GM23338 (cell line): ENCODE measurements at regions not wholly inside any gene's neighbourhood (a gene's known extent, or its start where the extent isn't known, plus 50 kb on each side); places are given as distances from the start of the nearest gene placed in this dataset.

Source experiments
- ATAC-seq: fragments of 200-7000 bp; cut with Tn5 transposase; 3 replicates; pipeline ENCODE4 v1.9.1; 2020
- DNase-seq: peaks from one replicate; pipeline ENCODE4 v3.0.0-alpha.2; 2015; ENCODE audit warnings: low spot score
- H2AFZ ChIP-seq: fragments of 200-600 bp; sonication (generic); 2 replicates; pipeline ENCODE4 v1.8.0; 2016; ENCODE audit warnings: antibody characterized with exemption, mild to moderate bottlenecking, moderate library complexity
- H3F3A ChIP-seq: fragments of 200-600 bp; sonication (generic); replicated peaks from 2 replicates; pipeline ENCODE4 v1.8.0; 2017; ENCODE audit warnings: antibody characterized with exemption, mixed run types, low read depth
- H3K27ac ChIP-seq: fragments of 200-600 bp; sonication (generic); 2 replicates; pipeline ENCODE4 v1.6.1; 2016; ENCODE audit warnings: low read depth
- H3K27me3 ChIP-seq: fragments of 200-600 bp; sonication (generic); 2 replicates; pipeline ENCODE4 v1.8.0; 2016; ENCODE audit warnings: mild to moderate bottlenecking, mixed run types, moderate library complexity; ENCODE audit not compliant: insufficient read depth
- H3K36me3 ChIP-seq: fragments of 200-600 bp; sonication (generic); 2 replicates; pipeline ENCODE4 v1.8.0; 2016; ENCODE audit warnings: mild to moderate bottlenecking; ENCODE audit not compliant: insufficient read depth
- H3K4me1 ChIP-seq: fragments of 200-600 bp; sonication (generic); 2 replicates; pipeline ENCODE4 v1.8.0; 2016; ENCODE audit warnings: mild to moderate bottlenecking, moderate library complexity; ENCODE audit not compliant: insufficient read depth
- H3K4me2 ChIP-seq: fragments of 200-600 bp; sonication (generic); 2 replicates; pipeline ENCODE4 v1.7.1; 2017; ENCODE audit warnings: mixed run types
- H3K4me3 ChIP-seq: fragments of 200-600 bp; sonication (generic); 2 replicates; pipeline ENCODE4 v1.6.1; 2016; ENCODE audit warnings: mixed run types
- H3K79me2 ChIP-seq: fragments of 200-600 bp; sonication (generic); replicated peaks from 2 replicates; pipeline ENCODE4 v1.8.0; 2017; ENCODE audit warnings: mild to moderate bottlenecking; ENCODE audit not compliant: insufficient read depth
- H3K9me2 ChIP-seq: fragments of 200-600 bp; sonication (generic); 2 replicates; pipeline ENCODE4 v1.8.0; 2017; ENCODE audit not compliant: insufficient read depth
- H4K20me1 ChIP-seq: fragments of 200-600 bp; sonication (generic); replicated peaks from 2 replicates; pipeline ENCODE4 v1.8.0; 2017; ENCODE audit warnings: mild to moderate bottlenecking; ENCODE audit not compliant: insufficient read depth
- H3K27ac Mint-ChIP-seq: 2 replicates; pipeline ENCODE4 v1.8.0; 2020; ENCODE audit warnings: inconsistent platforms, mild to moderate bottlenecking, moderate library complexity, mixed read lengths
- H3K27me3 Mint-ChIP-seq: 3 replicates; pipeline ENCODE4 v1.8.0; 2022; ENCODE audit warnings: low read depth, mild to moderate bottlenecking, moderate library complexity, mixed read lengths, inconsistent platforms; ENCODE audit not compliant: insufficient read depth, poor library complexity
- H3K36me3 Mint-ChIP-seq: 3 replicates; pipeline ENCODE4 v1.8.0; 2021; ENCODE audit warnings: low read depth, mild to moderate bottlenecking, inconsistent platforms, moderate library complexity, mixed read lengths
- H3K4me1 Mint-ChIP-seq: 3 replicates; pipeline ENCODE4 v1.8.0; 2020; ENCODE audit warnings: mild to moderate bottlenecking, inconsistent platforms, mixed read lengths
- H3K4me3 Mint-ChIP-seq: 3 replicates; pipeline ENCODE4 v1.8.0; 2021; ENCODE audit warnings: moderate library complexity, mild to moderate bottlenecking, inconsistent platforms, mixed read lengths
- H3K9me3 Mint-ChIP-seq: 3 replicates; pipeline ENCODE4 v1.8.0; 2020; ENCODE audit warnings: moderate library complexity, mild to moderate bottlenecking, inconsistent platforms, mixed read lengths
- CREB1 ChIP-seq: fragments of 250-450 bp; sonication (Bioruptor Pico); IDR thresholded peaks from 2 replicates; pipeline ENCODE4 v1.5.0; 2020; ENCODE audit warnings: low read depth, mild to moderate bottlenecking, moderate library complexity
- JUNB ChIP-seq: IDR thresholded peaks from one replicate; pipeline ENCODE4 v1.6.1; 2016; ENCODE audit warnings: antibody characterized with exemption; ENCODE audit not compliant: unreplicated experiment
- POLR2AphosphoS5 ChIP-seq: IDR thresholded peaks from 2 replicates; pipeline ENCODE4 v1.6.1; 2016; ENCODE audit warnings: antibody characterized with exemption, low read depth
- ZNF114 ChIP-seq: fragments of 250-450 bp; sonication (Bioruptor Pico); IDR thresholded peaks from 2 replicates; pipeline ENCODE4 v1.5.0; 2020; ENCODE audit warnings: mild to moderate bottlenecking, moderate library complexity
- ZNF331 ChIP-seq: fragments of 250-450 bp; sonication (Bioruptor Pico); IDR thresholded peaks from 2 replicates; pipeline ENCODE4 v1.5.0; 2020; ENCODE audit warnings: low read depth, mild to moderate bottlenecking, moderate library complexity
- TF ChIP-seq, protein P1 (sequence below): IDR thresholded peaks from one replicate; pipeline ENCODE4 v1.6.1; 2018; ENCODE audit warnings: antibody characterized with exemption; ENCODE audit not compliant: unreplicated experiment
- TF ChIP-seq, protein P2 (sequence below): IDR thresholded peaks from 2 replicates; pipeline ENCODE4 v1.6.1; 2016; ENCODE audit warnings: antibody characterized with exemption
- TF ChIP-seq, protein P3 (sequence below): fragments of 250-450 bp; sonication (Bioruptor Pico); IDR thresholded peaks from 2 replicates; pipeline ENCODE4 v1.5.0; 2020; ENCODE audit warnings: mild to moderate bottlenecking, moderate library complexity

DNA sequence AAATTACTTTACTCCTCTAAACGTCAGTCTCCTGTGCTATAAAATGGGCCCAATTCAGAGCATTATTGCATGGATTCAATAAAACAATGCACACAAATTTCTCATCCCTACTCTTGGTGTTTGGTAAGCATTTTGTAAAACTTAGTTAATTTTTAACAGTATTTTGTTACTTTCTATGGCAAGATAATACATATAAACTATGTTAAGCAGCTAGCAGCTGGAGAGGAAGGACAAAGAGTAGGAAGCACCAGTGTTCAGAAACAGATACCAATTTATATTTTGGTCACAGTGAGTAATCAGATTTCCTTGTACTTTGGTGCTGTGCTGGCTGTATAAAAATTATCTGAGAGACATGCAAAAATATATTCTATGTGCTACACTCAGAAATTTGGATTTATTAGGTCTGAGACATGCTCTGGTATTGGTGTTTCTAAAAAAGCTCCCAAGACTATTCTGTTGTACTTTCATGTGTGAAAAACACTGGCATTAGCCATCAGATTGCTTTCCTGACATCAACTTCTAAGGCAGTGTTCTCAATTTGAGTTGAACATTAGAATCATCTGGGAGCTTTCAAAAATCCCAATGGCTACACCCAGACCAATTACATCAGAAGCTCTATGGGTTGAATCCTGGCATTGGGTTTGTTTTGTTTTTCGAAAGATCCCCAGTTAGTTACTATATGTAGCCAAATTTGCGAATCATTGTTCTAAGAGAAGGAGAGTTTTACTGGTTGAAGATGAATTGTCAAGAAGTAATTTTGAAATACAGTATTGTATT lies 100.3 kb upstream of the C1orf87 start (continued):
- TF ChIP-seq, protein P1, sequence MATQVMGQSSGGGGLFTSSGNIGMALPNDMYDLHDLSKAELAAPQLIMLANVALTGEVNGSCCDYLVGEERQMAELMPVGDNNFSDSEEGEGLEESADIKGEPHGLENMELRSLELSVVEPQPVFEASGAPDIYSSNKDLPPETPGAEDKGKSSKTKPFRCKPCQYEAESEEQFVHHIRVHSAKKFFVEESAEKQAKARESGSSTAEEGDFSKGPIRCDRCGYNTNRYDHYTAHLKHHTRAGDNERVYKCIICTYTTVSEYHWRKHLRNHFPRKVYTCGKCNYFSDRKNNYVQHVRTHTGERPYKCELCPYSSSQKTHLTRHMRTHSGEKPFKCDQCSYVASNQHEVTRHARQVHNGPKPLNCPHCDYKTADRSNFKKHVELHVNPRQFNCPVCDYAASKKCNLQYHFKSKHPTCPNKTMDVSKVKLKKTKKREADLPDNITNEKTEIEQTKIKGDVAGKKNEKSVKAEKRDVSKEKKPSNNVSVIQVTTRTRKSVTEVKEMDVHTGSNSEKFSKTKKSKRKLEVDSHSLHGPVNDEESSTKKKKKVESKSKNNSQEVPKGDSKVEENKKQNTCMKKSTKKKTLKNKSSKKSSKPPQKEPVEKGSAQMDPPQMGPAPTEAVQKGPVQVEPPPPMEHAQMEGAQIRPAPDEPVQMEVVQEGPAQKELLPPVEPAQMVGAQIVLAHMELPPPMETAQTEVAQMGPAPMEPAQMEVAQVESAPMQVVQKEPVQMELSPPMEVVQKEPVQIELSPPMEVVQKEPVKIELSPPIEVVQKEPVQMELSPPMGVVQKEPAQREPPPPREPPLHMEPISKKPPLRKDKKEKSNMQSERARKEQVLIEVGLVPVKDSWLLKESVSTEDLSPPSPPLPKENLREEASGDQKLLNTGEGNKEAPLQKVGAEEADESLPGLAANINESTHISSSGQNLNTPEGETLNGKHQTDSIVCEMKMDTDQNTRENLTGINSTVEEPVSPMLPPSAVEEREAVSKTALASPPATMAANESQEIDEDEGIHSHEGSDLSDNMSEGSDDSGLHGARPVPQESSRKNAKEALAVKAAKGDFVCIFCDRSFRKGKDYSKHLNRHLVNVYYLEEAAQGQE: no peak
- TF ChIP-seq, protein P2, sequence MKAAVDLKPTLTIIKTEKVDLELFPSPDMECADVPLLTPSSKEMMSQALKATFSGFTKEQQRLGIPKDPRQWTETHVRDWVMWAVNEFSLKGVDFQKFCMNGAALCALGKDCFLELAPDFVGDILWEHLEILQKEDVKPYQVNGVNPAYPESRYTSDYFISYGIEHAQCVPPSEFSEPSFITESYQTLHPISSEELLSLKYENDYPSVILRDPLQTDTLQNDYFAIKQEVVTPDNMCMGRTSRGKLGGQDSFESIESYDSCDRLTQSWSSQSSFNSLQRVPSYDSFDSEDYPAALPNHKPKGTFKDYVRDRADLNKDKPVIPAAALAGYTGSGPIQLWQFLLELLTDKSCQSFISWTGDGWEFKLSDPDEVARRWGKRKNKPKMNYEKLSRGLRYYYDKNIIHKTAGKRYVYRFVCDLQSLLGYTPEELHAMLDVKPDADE: no peak
- TF ChIP-seq JUNB (no peak), CREB1 (CRISPR knock-in tag) (no peak), ZNF331 (no peak), ZNF114 (CRISPR knock-in tag) (no peak)

DNA sequence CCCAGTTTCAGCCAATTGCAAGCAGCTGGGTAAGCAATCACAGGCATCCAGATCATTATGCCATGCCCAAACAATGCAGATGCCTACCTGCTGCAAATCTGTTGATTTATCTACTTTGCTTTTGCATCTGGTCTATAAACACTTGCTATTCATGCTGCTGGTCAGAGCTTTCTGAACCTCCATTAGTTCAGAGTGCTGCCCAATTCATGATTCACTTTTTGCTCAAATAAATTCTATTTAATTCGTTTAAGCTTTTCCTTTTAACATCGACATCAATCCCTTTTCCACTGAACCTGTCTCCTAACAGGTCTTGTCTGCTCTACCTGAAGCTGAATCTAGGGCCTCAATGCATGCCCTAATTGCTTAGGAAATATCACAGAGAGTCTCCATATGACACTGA lies 99.4 kb upstream of the C1orf87 start:
- no peak overlapping the region for H3K27ac ChIP-seq
- no peaks in the 10 kb centered on the region for H3K4me1 Mint-ChIP-seq
- H3K79me2 ChIP-seq: no peaks in the 10 kb centered on the region
- no peak for DNase-seq
- H3K36me3 ChIP-seq: no peaks in the 10 kb centered on the region
- H3K4me3 Mint-ChIP-seq: no peak overlapping the region
- no peaks in the 10 kb centered on the region for H3K4me1 ChIP-seq
- H2AFZ ChIP-seq: no peak overlapping the region
- H3F3A ChIP-seq: no peaks in the 10 kb centered on the region
- no peak overlapping the region for H3K4me3 ChIP-seq
- ATAC-seq: no peak
- no peak overlapping the region for H3K27ac Mint-ChIP-seq
- no peaks in the 10 kb centered on the region for H3K27me3 Mint-ChIP-seq
- H3K27me3 ChIP-seq: no peaks in the 10 kb centered on the region
- H4K20me1 ChIP-seq: no peaks in the 10 kb centered on the region
- H3K4me2 ChIP-seq: no peak overlapping the region
- H3K9me3 Mint-ChIP-seq: no peaks in the 10 kb centered on the region
- no peaks in the 10 kb centered on the region for H3K36me3 Mint-ChIP-seq
- H3K9me2 ChIP-seq: no peaks in the 10 kb centered on the region
- TF ChIP-seq POLR2AphosphoS5 (no peak), ZNF114 (CRISPR knock-in tag) (no peak), CREB1 (CRISPR knock-in tag) (no peak)
- TF ChIP-seq, protein P3, sequence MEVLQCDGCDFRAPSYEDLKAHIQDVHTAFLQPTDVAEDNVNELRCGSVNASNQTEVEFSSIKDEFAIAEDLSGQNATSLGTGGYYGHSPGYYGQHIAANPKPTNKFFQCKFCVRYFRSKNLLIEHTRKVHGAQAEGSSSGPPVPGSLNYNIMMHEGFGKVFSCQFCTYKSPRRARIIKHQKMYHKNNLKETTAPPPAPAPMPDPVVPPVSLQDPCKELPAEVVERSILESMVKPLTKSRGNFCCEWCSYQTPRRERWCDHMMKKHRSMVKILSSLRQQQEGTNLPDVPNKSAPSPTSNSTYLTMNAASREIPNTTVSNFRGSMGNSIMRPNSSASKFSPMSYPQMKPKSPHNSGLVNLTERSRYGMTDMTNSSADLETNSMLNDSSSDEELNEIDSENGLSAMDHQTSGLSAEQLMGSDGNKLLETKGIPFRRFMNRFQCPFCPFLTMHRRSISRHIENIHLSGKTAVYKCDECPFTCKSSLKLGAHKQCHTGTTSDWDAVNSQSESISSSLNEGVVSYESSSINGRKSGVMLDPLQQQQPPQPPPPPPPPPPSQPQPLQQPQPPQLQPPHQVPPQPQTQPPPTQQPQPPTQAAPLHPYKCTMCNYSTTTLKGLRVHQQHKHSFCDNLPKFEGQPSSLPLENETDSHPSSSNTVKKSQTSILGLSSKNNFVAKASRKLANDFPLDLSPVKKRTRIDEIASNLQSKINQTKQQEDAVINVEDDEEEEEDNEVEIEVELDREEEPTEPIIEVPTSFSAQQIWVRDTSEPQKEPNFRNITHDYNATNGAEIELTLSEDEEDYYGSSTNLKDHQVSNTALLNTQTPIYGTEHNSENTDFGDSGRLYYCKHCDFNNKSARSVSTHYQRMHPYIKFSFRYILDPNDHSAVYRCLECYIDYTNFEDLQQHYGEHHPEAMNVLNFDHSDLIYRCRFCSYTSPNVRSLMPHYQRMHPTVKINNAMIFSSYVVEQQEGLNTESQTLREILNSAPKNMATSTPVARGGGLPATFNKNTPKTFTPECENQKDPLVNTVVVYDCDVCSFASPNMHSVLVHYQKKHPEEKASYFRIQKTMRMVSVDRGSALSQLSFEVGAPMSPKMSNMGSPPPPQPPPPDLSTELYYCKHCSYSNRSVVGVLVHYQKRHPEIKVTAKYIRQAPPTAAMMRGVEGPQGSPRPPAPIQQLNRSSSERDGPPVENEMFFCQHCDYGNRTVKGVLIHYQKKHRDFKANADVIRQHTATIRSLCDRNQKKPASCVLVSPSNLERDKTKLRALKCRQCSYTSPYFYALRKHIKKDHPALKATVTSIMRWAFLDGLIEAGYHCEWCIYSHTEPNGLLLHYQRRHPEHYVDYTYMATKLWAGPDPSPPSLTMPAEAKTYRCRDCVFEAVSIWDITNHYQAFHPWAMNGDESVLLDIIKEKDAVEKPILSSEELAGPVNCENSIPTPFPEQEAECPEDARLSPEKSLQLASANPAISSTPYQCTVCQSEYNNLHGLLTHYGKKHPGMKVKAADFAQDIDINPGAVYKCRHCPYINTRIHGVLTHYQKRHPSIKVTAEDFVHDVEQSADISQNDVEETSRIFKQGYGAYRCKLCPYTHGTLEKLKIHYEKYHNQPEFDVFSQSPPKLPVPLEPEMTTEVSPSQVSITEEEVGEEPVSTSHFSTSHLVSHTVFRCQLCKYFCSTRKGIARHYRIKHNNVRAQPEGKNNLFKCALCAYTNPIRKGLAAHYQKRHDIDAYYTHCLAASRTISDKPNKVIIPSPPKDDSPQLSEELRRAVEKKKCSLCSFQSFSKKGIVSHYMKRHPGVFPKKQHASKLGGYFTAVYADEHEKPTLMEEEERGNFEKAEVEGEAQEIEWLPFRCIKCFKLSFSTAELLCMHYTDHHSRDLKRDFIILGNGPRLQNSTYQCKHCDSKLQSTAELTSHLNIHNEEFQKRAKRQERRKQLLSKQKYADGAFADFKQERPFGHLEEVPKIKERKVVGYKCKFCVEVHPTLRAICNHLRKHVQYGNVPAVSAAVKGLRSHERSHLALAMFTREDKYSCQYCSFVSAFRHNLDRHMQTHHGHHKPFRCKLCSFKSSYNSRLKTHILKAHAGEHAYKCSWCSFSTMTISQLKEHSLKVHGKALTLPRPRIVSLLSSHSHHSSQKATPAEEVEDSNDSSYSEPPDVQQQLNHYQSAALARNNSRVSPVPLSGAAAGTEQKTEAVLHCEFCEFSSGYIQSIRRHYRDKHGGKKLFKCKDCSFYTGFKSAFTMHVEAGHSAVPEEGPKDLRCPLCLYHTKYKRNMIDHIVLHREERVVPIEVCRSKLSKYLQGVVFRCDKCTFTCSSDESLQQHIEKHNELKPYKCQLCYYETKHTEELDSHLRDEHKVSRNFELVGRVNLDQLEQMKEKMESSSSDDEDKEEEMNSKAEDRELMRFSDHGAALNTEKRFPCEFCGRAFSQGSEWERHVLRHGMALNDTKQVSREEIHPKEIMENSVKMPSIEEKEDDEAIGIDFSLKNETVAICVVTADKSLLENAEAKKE (CRISPR knock-in tag): no peak
- TF ChIP-seq, protein P2: no peak
- TF ChIP-seq, protein P1: no peak
